Mesothelial cell of epicardium (in vitro differentiated cells): ENCODE measurements at regions not wholly inside any gene's neighbourhood (a gene's known extent, or its start where the extent isn't known, plus 50 kb on each side); places are given as distances from the start of the nearest gene placed in this dataset.

Experiments used
- DNase-seq, 2 experiments: peaks; one replicate each; pipeline ENCODE4 v3.0.0; 2021; ENCODE audit warnings: low spot score in 2 of 2; ENCODE audit not compliant: unreplicated experiment in 2 of 2
- H3K27ac Mint-ChIP-seq: 2 replicates; pipeline ENCODE4 v1.8.0; 2021; ENCODE audit warnings: mixed read lengths
- H3K27me3 Mint-ChIP-seq: 2 replicates; pipeline ENCODE4 v1.8.0; 2021; ENCODE audit warnings: low read depth, mixed read lengths
- H3K36me3 Mint-ChIP-seq: 2 replicates; pipeline ENCODE4 v1.8.0; 2021; ENCODE audit warnings: mixed read lengths
- H3K4me1 Mint-ChIP-seq: 2 replicates; pipeline ENCODE4 v1.8.0; 2021; ENCODE audit warnings: mixed read lengths
- H3K4me3 Mint-ChIP-seq: 2 replicates; pipeline ENCODE4 v1.8.0; 2021; ENCODE audit warnings: mild to moderate bottlenecking, moderate library complexity, mixed read lengths
- H3K9me3 Mint-ChIP-seq: 2 replicates; pipeline ENCODE4 v1.8.0; 2021; ENCODE audit warnings: mixed read lengths
- TF ChIP-seq, protein P1 (sequence below): fragments of 200-600 bp; sonication (generic); IDR thresholded peaks from one replicate; pipeline ENCODE4 v1.5.0; 2021; ENCODE audit warnings: antibody characterized with exemption; ENCODE audit not compliant: unreplicated experiment

DNA sequence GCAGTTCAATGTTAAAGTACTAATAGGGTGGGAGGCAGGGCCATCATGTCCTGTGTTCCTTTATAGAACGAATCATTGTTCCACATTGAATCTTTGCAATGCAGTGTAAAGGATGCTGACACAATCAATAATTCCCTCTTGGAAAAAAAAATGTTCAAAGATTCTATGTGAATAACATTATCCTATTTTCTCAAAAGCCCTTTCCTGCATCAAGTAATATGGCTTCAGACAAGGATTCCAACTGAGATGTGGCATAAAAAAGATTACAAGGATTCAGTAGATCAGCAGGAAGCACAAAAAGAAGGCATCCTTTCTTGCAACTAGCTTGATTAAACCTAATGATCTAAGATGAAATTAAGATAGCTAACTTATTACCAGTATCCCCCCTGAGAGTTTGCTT is 454.0 kb upstream of the CADM2 start:
- TF ChIP-seq, protein P1, sequence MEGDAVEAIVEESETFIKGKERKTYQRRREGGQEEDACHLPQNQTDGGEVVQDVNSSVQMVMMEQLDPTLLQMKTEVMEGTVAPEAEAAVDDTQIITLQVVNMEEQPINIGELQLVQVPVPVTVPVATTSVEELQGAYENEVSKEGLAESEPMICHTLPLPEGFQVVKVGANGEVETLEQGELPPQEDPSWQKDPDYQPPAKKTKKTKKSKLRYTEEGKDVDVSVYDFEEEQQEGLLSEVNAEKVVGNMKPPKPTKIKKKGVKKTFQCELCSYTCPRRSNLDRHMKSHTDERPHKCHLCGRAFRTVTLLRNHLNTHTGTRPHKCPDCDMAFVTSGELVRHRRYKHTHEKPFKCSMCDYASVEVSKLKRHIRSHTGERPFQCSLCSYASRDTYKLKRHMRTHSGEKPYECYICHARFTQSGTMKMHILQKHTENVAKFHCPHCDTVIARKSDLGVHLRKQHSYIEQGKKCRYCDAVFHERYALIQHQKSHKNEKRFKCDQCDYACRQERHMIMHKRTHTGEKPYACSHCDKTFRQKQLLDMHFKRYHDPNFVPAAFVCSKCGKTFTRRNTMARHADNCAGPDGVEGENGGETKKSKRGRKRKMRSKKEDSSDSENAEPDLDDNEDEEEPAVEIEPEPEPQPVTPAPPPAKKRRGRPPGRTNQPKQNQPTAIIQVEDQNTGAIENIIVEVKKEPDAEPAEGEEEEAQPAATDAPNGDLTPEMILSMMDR, result no peak
- H3K36me3 Mint-ChIP-seq, result no peaks in the 10 kb centered on the region
- H3K4me1 Mint-ChIP-seq, result no peaks in the 10 kb centered on the region
- H3K27me3 Mint-ChIP-seq, result no peaks in the 10 kb centered on the region
- H3K27ac Mint-ChIP-seq, result no peak overlapping the region
- H3K4me3 Mint-ChIP-seq, result no peak overlapping the region
- no peak for DNase-seq
- peaks cover 6% of the 10 kb centered on the region for H3K9me3 Mint-ChIP-seq

DNA sequence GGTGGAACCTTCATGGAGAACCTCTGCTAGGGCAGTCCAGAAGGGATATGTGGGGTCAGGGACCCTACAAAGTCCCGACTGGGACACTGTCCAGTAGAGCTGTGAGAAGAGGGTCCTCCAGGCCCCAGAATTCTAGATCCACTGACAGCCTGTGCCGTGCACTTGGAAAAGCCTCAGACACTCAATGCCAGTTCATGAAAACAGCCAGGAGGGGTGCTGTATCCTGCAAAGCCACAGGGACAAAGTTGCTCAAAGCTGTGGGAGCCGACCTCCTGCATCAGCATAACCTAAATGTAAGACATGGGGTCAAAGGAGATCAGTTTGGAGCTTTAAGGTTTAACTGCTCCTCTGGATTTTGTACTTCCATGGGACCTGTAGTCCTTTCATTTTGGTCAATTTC is 448.8 kb upstream of the CADM2 start:
- TF ChIP-seq, protein P1, result no peak
- H3K27me3 Mint-ChIP-seq, result no peaks in the 10 kb centered on the region
- no peak for DNase-seq
- peaks cover 26% of the 10 kb centered on the region for H3K9me3 Mint-ChIP-seq
- no peaks in the 10 kb centered on the region for H3K36me3 Mint-ChIP-seq
- H3K4me1 Mint-ChIP-seq, result no peaks in the 10 kb centered on the region
- H3K4me3 Mint-ChIP-seq, result no peak overlapping the region
- H3K27ac Mint-ChIP-seq, result no peak overlapping the region

GRCh38 chr3:84522893-84523292 is 435.9 kb upstream of the CADM2 start:
- no peaks in the 10 kb centered on the region for H3K27me3 Mint-ChIP-seq
- H3K4me1 Mint-ChIP-seq, result no peaks in the 10 kb centered on the region
- no peak overlapping the region for H3K27ac Mint-ChIP-seq
- no peak for DNase-seq
- TF ChIP-seq, protein P1, result no peak
- no peaks in the 10 kb centered on the region for H3K36me3 Mint-ChIP-seq
- H3K4me3 Mint-ChIP-seq, result no peak overlapping the region
- H3K9me3 Mint-ChIP-seq, result peaks cover 12% of the 10 kb centered on the region

DNA sequence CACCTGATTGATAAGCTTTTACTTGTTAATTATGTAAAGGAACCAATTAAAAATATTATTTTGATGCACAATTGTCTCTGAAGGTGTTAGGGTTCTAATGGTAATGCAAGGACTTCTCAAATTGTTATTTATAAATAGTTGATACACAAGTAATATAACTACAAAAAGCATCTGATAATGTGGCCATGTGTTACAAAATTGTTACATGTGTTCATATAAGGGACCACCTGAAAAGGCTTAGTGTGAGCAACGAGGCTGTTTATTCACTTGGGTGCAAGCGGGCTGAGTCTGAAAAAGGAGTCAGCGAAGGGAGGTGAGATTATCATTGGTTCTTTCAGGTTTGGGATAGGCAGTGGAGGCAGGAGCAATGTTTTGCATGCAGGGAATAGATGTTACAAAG is 421.9 kb upstream of the CADM2 start:
- Mint-ChIP-seq H3K27me3 (no peaks in the 10 kb centered on the region), H3K9me3 (peaks cover 32% of the 10 kb centered on the region), H3K4me1 (no peaks in the 10 kb centered on the region), H3K4me3 (no peak overlapping the region), H3K36me3 (no peaks in the 10 kb centered on the region), H3K27ac (no peak overlapping the region)
- DNase-seq, result no peak
- TF ChIP-seq, protein P1, result no peak

- no peaks in the 10 kb centered on the region for H3K27me3 Mint-ChIP-seq
Observed at GRCh38 chr3:84538597-84538996, 420.2 kb upstream of the CADM2 start.

More at GRCh38 chr3:84538597-84538996, 420.2 kb upstream of the CADM2 start:
- Mint-ChIP-seq H3K36me3 (no peaks in the 10 kb centered on the region), H3K4me3 (no peak overlapping the region), H3K27ac (no peak overlapping the region), H3K4me1 (no peaks in the 10 kb centered on the region), H3K9me3 (peaks cover 24% of the 10 kb centered on the region)
- TF ChIP-seq, protein P1, result no peak
- no peak for DNase-seq
